ENCODE measurements at regions not wholly inside any gene's neighbourhood (a gene's known extent, or its start where the extent isn't known, plus 50 kb on each side); places are given as distances from the start of the nearest gene placed in this dataset.

- no TSS peak for BruUV-seq (replicated peaks)
- Histone ChIP-seq H2AFZ (no peak overlapping the region), H3K4me2 (no peak overlapping the region), H3K27ac (no peak overlapping the region), H3K27me3 (ENCODE audit: insufficient read depth, low read depth) (no peaks in the 10 kb centered on the region), H3K36me3 (ENCODE audit: low read depth) (no peaks in the 10 kb centered on the region), H3K9me2 (ENCODE audit: insufficient read depth) (no peaks in the 10 kb centered on the region), H3F3A (ENCODE audit: insufficient read depth, low read depth) (peaks cover 4% of the 10 kb centered on the region; the same call in 1 of the 2 replicates), H3K79me2 (ENCODE audit: low read depth) (no peaks in the 10 kb centered on the region), H3K4me3 (no peak overlapping the region), H3K9me3 (ENCODE audit: insufficient read depth, low read depth) (no peaks in the 10 kb centered on the region), H3K4me1 (replicated peaks; ENCODE audit: insufficient read depth) (no peaks in the 10 kb centered on the region; the same call in 1 of the 2 replicates), H4K20me1 (ENCODE audit: insufficient read depth) (no peaks in the 10 kb centered on the region)
- POLR2A ChIA-PET (ENCODE audit: unreplicated experiment), result no interaction called here
- intact Hi-C loops (cut with micrococcal nuclease; ENCODE audit: unreplicated experiment), result no loop called here
- TF ChIP-seq EZH2 (IDR thresholded peaks at IDR 0.05; ENCODE audit: low read depth) (no peak), CTCF (conservative IDR thresholded peaks at IDR 0.05) (no peak)
- DNase-seq, result no peak
- CTCF ChIA-PET, result no interaction called here
Measured at GRCh38 chr13:30030141-30030750, 179.8 kb upstream of the UBL3 start.

- Histone ChIP-seq H3K9me2 (ENCODE audit: insufficient read depth) (no peaks in the 10 kb centered on the region), H3K4me2 (no peak overlapping the region), H3K79me2 (ENCODE audit: low read depth) (no peaks in the 10 kb centered on the region), H3K27ac (no peak overlapping the region), H3K27me3 (ENCODE audit: insufficient read depth, low read depth) (no peaks in the 10 kb centered on the region), H3K9me3 (ENCODE audit: insufficient read depth, low read depth) (no peaks in the 10 kb centered on the region), H3K36me3 (ENCODE audit: low read depth) (no peaks in the 10 kb centered on the region), H2AFZ (no peak overlapping the region), H3K4me1 (replicated peaks; ENCODE audit: insufficient read depth) (peaks cover 12% of the 10 kb centered on the region), H3F3A (ENCODE audit: insufficient read depth, low read depth) (peaks cover 11% of the 10 kb centered on the region; the same call in 1 of the 2 replicates), H3K4me3 (no peak overlapping the region), H4K20me1 (ENCODE audit: insufficient read depth) (no peaks in the 10 kb centered on the region)
- ChIA-PET POLR2A (ENCODE audit: unreplicated experiment) (interaction anchor here (0.5 kb wide), 1 partner anchor 395 kb away, joined by 6 read pairs; the partner anchor contains the start of gene UBE2L5), CTCF (no interaction called here)
- no peak for DNase-seq
- no peak for TF ChIP-seq CTCF (conservative IDR thresholded peaks at IDR 0.05)
- no peak for TF ChIP-seq EZH2 (IDR thresholded peaks at IDR 0.05; ENCODE audit: low read depth)
- intact Hi-C loops (cut with micrococcal nuclease; ENCODE audit: unreplicated experiment), result no loop called here
- no TSS peak for BruUV-seq (replicated peaks)
Measured at GRCh38 chr13:30027569-30028455, 177.4 kb upstream of the UBL3 start.

- no peak overlapping the region for H2AFZ ChIP-seq
- H3K9me2 ChIP-seq (ENCODE audit: insufficient read depth), result no peaks in the 10 kb centered on the region
- H3F3A ChIP-seq (ENCODE audit: insufficient read depth, low read depth), result peaks cover 18% of the 10 kb centered on the region
- TF ChIP-seq EZH2 (IDR thresholded peaks at IDR 0.05; ENCODE audit: low read depth), result no peak
- no peak for TF ChIP-seq CTCF (conservative IDR thresholded peaks at IDR 0.05)
- no peaks in the 10 kb centered on the region for H4K20me1 ChIP-seq (ENCODE audit: insufficient read depth)
- H3K36me3 ChIP-seq (ENCODE audit: low read depth), result no peaks in the 10 kb centered on the region
- POLR2A ChIA-PET (ENCODE audit: unreplicated experiment), result no interaction called here
- no peak overlapping the region for H3K4me3 ChIP-seq
- intact Hi-C loops (cut with micrococcal nuclease; ENCODE audit: unreplicated experiment), result no loop called here
- H3K27ac ChIP-seq, result no peak overlapping the region
- CTCF ChIA-PET, result no interaction called here
- H3K4me2 ChIP-seq, result no peak overlapping the region
- H3K4me1 ChIP-seq (replicated peaks; ENCODE audit: insufficient read depth), result peaks cover 21% of the 10 kb centered on the region
- H3K27me3 ChIP-seq (ENCODE audit: insufficient read depth, low read depth), result no peaks in the 10 kb centered on the region
- DNase-seq, result no peak
- H3K79me2 ChIP-seq (ENCODE audit: low read depth), result no peaks in the 10 kb centered on the region
- no peaks in the 10 kb centered on the region for H3K9me3 ChIP-seq (ENCODE audit: insufficient read depth, low read depth)
- no TSS peak for BruUV-seq (replicated peaks)
Measured at GRCh38 chr13:30026909-30027308, 176.5 kb upstream of the UBL3 start.

Data from PC-9 (cell line).